H1 (cell line): ENCODE measurements at regions not wholly inside any gene's neighbourhood (a gene's known extent, or its start where the extent isn't known, plus 50 kb on each side); places are given as distances from the start of the nearest gene placed in this dataset.
A peak's percentile ranks its signal among the peaks of the same experiment; 100 is the strongest.

Experiments
- CTCF ChIA-PET: fragments of 300-600 bp; sonication (Branson Sonifier 250); formaldehyde crosslinking; loops from one replicate; lab custom pipeline; 2021; ENCODE audit not compliant: partially characterized antibody; lab: Charles Lee
- POLR2A ChIA-PET: fragments of 300-600 bp; sonication (Branson Sonifier 250); formaldehyde crosslinking; loops from one replicate; lab custom pipeline; 2021; ENCODE audit warnings: inconsistent platforms; ENCODE audit not compliant: partially characterized antibody; lab: Charles Lee
- DNase-seq, 2 experiments: peaks; one replicate each; pipeline versions ENCODE4 v3.0.0 to v3.0.0-alpha.2; 2010 to 2022; ENCODE audit warnings: low spot score in 2 of 2, low read depth in 1 of 2, mixed read lengths in 1 of 2
- FAIRE-seq: peaks from 2 replicates; lab custom pipeline; 2011; peaks lifted over from hg19 to GRCh38; lab: Jason Lieb, UNC
- H2AFZ ChIP-seq: 2 replicates; pipeline ENCODE4 v1.8.1; 2012; ENCODE audit warnings: low read length, inconsistent platforms
- H2AK5ac ChIP-seq: 2 replicates; pipeline ENCODE4 v1.6.1; 2013; ENCODE audit warnings: low read depth, low read length
- H2BK120ac ChIP-seq: replicated peaks from 2 replicates; pipeline ENCODE3; 2013; ENCODE audit warnings: low read depth, low read length, inconsistent platforms
- H2BK12ac ChIP-seq: 2 replicates; pipeline ENCODE4 v1.6.1; 2013; ENCODE audit warnings: low read depth, low read length
- H2BK15ac ChIP-seq: 2 replicates; pipeline ENCODE4 v1.6.1; 2013; ENCODE audit warnings: low read length
- H2BK20ac ChIP-seq: 2 replicates; pipeline ENCODE4 v1.6.1; 2013; ENCODE audit warnings: low read length
- H2BK5ac ChIP-seq: 2 replicates; pipeline ENCODE4 v1.6.1; 2013; ENCODE audit warnings: low read depth, low read length
- H3K14ac ChIP-seq: 2 replicates; pipeline ENCODE4 v1.6.1; 2013; ENCODE audit warnings: inconsistent platforms; ENCODE audit not compliant: insufficient read length
- H3K18ac ChIP-seq: 2 replicates; pipeline ENCODE4 v1.6.1; 2013; ENCODE audit warnings: low read length; ENCODE audit errors: extremely low read depth
- H3K23ac ChIP-seq: 2 replicates; pipeline ENCODE4 v1.6.1; 2013; ENCODE audit warnings: inconsistent platforms; ENCODE audit not compliant: insufficient read length
- H3K23me2 ChIP-seq: 2 replicates; pipeline ENCODE4 v1.6.1; 2013; ENCODE audit warnings: low read depth, low read length
- H3K27ac ChIP-seq: 2 replicates; pipeline ENCODE4 v1.6.1; 2011; ENCODE audit warnings: low read depth, low read length, inconsistent platforms
- H3K27me3 ChIP-seq, 4 experiments: replicated peaks in 1 of 4; 1 replicate in 1 of 4; 2 replicates in 3 of 4; pipeline versions ENCODE4 v1.6.1 to v1.8.1; 2011 to 2013; ENCODE audit warnings: low read length in 3 of 4, mild to moderate bottlenecking in 3 of 4, inconsistent platforms in 2 of 4, mixed read lengths in 2 of 4, moderate library complexity in 1 of 4; ENCODE audit not compliant: control insufficient read depth in 3 of 4, insufficient read depth in 3 of 4; ENCODE audit errors: extremely low read depth in 1 of 4
- H3K36me3 ChIP-seq, 4 experiments: 2 replicates each; pipeline versions ENCODE4 v1.6.1 to v1.8.1; 2011 to 2013; ENCODE audit warnings: mild to moderate bottlenecking in 4 of 4, low read length in 3 of 4, moderate library complexity in 2 of 4, control low read depth in 1 of 4, inconsistent platforms in 1 of 4; ENCODE audit not compliant: insufficient read depth in 4 of 4, control insufficient read depth in 2 of 4
- H3K4ac ChIP-seq: replicated peaks from 2 replicates; pipeline ENCODE3; 2013; ENCODE audit warnings: low read length, low read depth, mixed read lengths, inconsistent platforms; ENCODE audit not compliant: insufficient read length
- H3K4me1 ChIP-seq, 4 experiments: replicated peaks in 1 of 4; 1 replicate in 1 of 4; 2 replicates in 3 of 4; pipeline versions ENCODE4 v1.6.1 to v1.8.1; 2011 to 2013; ENCODE audit warnings: low read length in 3 of 4, inconsistent platforms in 2 of 4, mixed read lengths in 1 of 4; ENCODE audit not compliant: insufficient read depth in 4 of 4, control insufficient read depth in 3 of 4
- H3K4me2 ChIP-seq, 2 experiments: 2 replicates each; pipeline versions ENCODE4 v1.6.1 to v1.8.1; 2011 to 2013; ENCODE audit warnings: low read depth in 2 of 2, low read length in 2 of 2, control low read depth in 1 of 2, inconsistent platforms in 1 of 2, mild to moderate bottlenecking in 1 of 2; ENCODE audit not compliant: insufficient read depth in 1 of 2
- H3K4me3 ChIP-seq, 4 experiments: fragments of 200-600, 300-600 bp in 1 of 4; sonication (generic), shearing (Covaris generic), sonication (Bioruptor Twin) in 1 of 4; 2 replicates each; pipeline versions ENCODE4 v1.5.1 to v1.8.1; 2011 to 2016; ENCODE audit warnings: low read length in 4 of 4, low read depth in 3 of 4, control low read depth in 2 of 4, inconsistent platforms in 2 of 4, mild to moderate bottlenecking in 2 of 4, mixed read lengths in 1 of 4, moderate library complexity in 1 of 4; ENCODE audit not compliant: insufficient read depth in 2 of 4; ENCODE audit errors: extremely low read depth in 1 of 4
- H3K56ac ChIP-seq: replicated peaks from 2 replicates; pipeline ENCODE3; 2013; ENCODE audit warnings: low read depth, mild to moderate bottlenecking, mixed read lengths, low read length, inconsistent platforms; ENCODE audit not compliant: insufficient read length
- H3K79me1 ChIP-seq: 2 replicates; pipeline ENCODE4 v1.6.1; 2013; ENCODE audit warnings: low read depth, low read length, control low read depth
- H3K79me2 ChIP-seq, 2 experiments: 2 replicates each; pipeline versions ENCODE4 v1.6.1 to v1.8.1; 2012 to 2013; ENCODE audit warnings: low read length in 2 of 2, mild to moderate bottlenecking in 2 of 2, inconsistent platforms in 1 of 2; ENCODE audit not compliant: insufficient read depth in 2 of 2, control insufficient read depth in 1 of 2
- H3K9ac ChIP-seq, 4 experiments: replicated peaks in 1 of 4; 1 replicate in 1 of 4; 2 replicates in 3 of 4; pipeline versions ENCODE4 v1.6.1 to v1.8.1; 2011 to 2013; ENCODE audit warnings: low read depth in 3 of 4, low read length in 3 of 4, control low read depth in 2 of 4, mild to moderate bottlenecking in 2 of 4, moderate library complexity in 2 of 4, inconsistent platforms in 1 of 4; ENCODE audit errors: extremely low read depth in 1 of 4
- H3K9me3 ChIP-seq, 2 experiments: 2 replicates each; pipeline versions ENCODE4 v1.6.1 to v1.8.1; 2012 to 2013; ENCODE audit warnings: mild to moderate bottlenecking in 2 of 2, moderate library complexity in 2 of 2, control low read depth in 1 of 2, inconsistent platforms in 1 of 2, low read depth in 1 of 2, low read length in 1 of 2, mixed read lengths in 1 of 2; ENCODE audit not compliant: insufficient read depth in 2 of 2
- H4K20me1 ChIP-seq, 2 experiments: replicated peaks in 1 of 2; 2 replicates each; pipeline versions ENCODE3 to v1.8.1; 2011 to 2013; ENCODE audit warnings: inconsistent platforms in 2 of 2, low read length in 2 of 2, mild to moderate bottlenecking in 1 of 2; ENCODE audit not compliant: insufficient read depth in 2 of 2, control insufficient read depth in 1 of 2
- H4K5ac ChIP-seq: 2 replicates; pipeline ENCODE4 v1.6.1; 2013; ENCODE audit warnings: low read length, low read depth, mixed read lengths, inconsistent platforms; ENCODE audit not compliant: insufficient read length
- H4K8ac ChIP-seq: 2 replicates; pipeline ENCODE4 v1.8.0; 2013; ENCODE audit warnings: mild to moderate bottlenecking, moderate library complexity, low read length, inconsistent platforms; ENCODE audit not compliant: insufficient read depth; ENCODE audit errors: extremely low read depth
- H4K91ac ChIP-seq: replicated peaks from 2 replicates; pipeline ENCODE3; 2013; ENCODE audit warnings: low read length, mixed read lengths, inconsistent platforms; ENCODE audit not compliant: insufficient read length
- BACH1 ChIP-seq: IDR thresholded peaks from 2 replicates; pipeline ENCODE4 v1.6.1; 2012; ENCODE audit warnings: low read length, improper control_type of control experiment
- CHD2 ChIP-seq: IDR thresholded peaks from 2 replicates; pipeline ENCODE4 v1.6.1; 2012; ENCODE audit warnings: low read length, improper control_type of control experiment
- GABPA ChIP-seq: IDR thresholded peaks from 2 replicates; pipeline ENCODE4 v1.6.1; 2011; ENCODE audit warnings: mild to moderate bottlenecking, low read length, moderate library complexity, borderline replicate concordance; ENCODE audit not compliant: insufficient read depth
- KDM4A ChIP-seq: IDR thresholded peaks from one replicate; pipeline ENCODE4 v1.7.1; 2012; ENCODE audit warnings: low read depth, mild to moderate bottlenecking, moderate library complexity, low read length, inconsistent platforms; ENCODE audit not compliant: severe bottlenecking
- KDM5A ChIP-seq: fragments of 200-600 bp; IDR thresholded peaks from 2 replicates; pipeline ENCODE4 v1.7.1; 2012; ENCODE audit warnings: mild to moderate bottlenecking, low read length, inconsistent platforms, mixed read lengths
- MAFK ChIP-seq: IDR thresholded peaks from 2 replicates; pipeline ENCODE4 v1.6.1; 2012; ENCODE audit warnings: low read depth, mild to moderate bottlenecking, improper control_type of control experiment, low read length
- NANOG ChIP-seq: IDR thresholded peaks from 2 replicates; pipeline ENCODE4 v1.6.1; 2011; ENCODE audit warnings: low read length, low read depth, mild to moderate bottlenecking, inconsistent platforms; ENCODE audit not compliant: insufficient read depth, poor library complexity, severe bottlenecking
- NRF1 ChIP-seq: IDR thresholded peaks from 2 replicates; pipeline ENCODE4 v1.6.1; 2011; ENCODE audit warnings: mild to moderate bottlenecking, low read depth, low read length, improper control_type of control experiment
- SIN3A ChIP-seq, 2 experiments: IDR thresholded peaks in 1 of 2; conservative IDR thresholded peaks in 1 of 2; 2 replicates each; pipeline ENCODE4 v1.6.1; 2011 to 2012; ENCODE audit warnings: low read length in 2 of 2, improper control_type of control experiment in 1 of 2, low read depth in 1 of 2, mild to moderate bottlenecking in 1 of 2
- SP1 ChIP-seq: IDR thresholded peaks from 2 replicates; pipeline ENCODE4 v1.6.1; 2011; ENCODE audit warnings: low read depth, low read length
- SP4 ChIP-seq: IDR thresholded peaks from 2 replicates; pipeline ENCODE4 v1.6.1; 2012; ENCODE audit warnings: low read length, inconsistent platforms
- WGBS, 2 experiments: shearing (Covaris generic) in 1 of 2; methylation state at CpG; one replicate each; pipeline versions ENCODE4 v1.1.6 to v1.1.7; 2013 to 2015; ENCODE audit warnings: low lambda C conversion rate in 2 of 2, mixed read lengths in 2 of 2, inconsistent platforms in 1 of 2, low coverage in 1 of 2, missing lambda C conversion rate in 1 of 2; ENCODE audit not compliant: insufficient replicate concordance in 2 of 2, insufficient coverage in 1 of 2, insufficient read length in 1 of 2; ENCODE audit errors: extremely low coverage in 1 of 2, missing lambda C conversion rate in 1 of 2; 5-methylcytosine and 5-hydroxymethylcytosine counted together

GRCh38 chr12:114263056-114263805 lies 142.7 kb downstream of the TBX5 start:
- Histone ChIP-seq H3K27ac (no peak overlapping the region), H3K23me2 (no peaks in the 10 kb centered on the region), H3K9me3 (no peaks in the 10 kb centered on the region), H3K4me2 (0 out of 4 replicates have a peak overlapping the region, but pooled peaks of 1 of the 2 experiments have one; percentile 4), H3K4me3 (no peak overlapping the region), H3K27me3 (no peaks in the 10 kb centered on the region; a peak in 1 of 7 replicates), H3K9ac (no peak overlapping the region), H3K23ac (no peak overlapping the region), H2BK20ac (no peak overlapping the region), H2BK15ac (no peak overlapping the region), H3K79me1 (no peaks in the 10 kb centered on the region), H3K4ac (no peak overlapping the region), H2AK5ac (no peak overlapping the region), H2BK12ac (no peak overlapping the region), H3K14ac (no peak overlapping the region), H4K5ac (no peak overlapping the region), H4K8ac (no peak overlapping the region), H3K79me2 (no peaks in the 10 kb centered on the region), H3K18ac (no peak overlapping the region; the same call in 1 of the 2 replicates), H3K4me1 (peaks cover 0 to 8% (median 1%) of the 10 kb centered on the region in 4 experiments; a peak in 3 of 7 replicates), H4K91ac (no peak overlapping the region), H2AFZ (peak overlapping the region; percentile 72; the same call in 1 of the 2 replicates), H4K20me1 (no peaks in the 10 kb centered on the region), H3K56ac (no peak overlapping the region), H2BK5ac (no peak overlapping the region), H2BK120ac (no peak overlapping the region), H3K36me3 (no peaks in the 10 kb centered on the region)
- ChIA-PET POLR2A (no interaction called here), CTCF (interaction anchor here (0.8 to 1.5 kb wide), 7 partner anchors 10 to 217 kb away, joined by 3 read pairs; no protein-coding TSS in a partner anchor)
- TF ChIP-seq KDM4A, result no peak
- TF ChIP-seq GABPA, result no peak
- TF ChIP-seq CHD2, result no peak
- no peak for TF ChIP-seq NANOG
- no peak for TF ChIP-seq MAFK
- no peak for TF ChIP-seq SP4
- no peak for TF ChIP-seq BACH1
- TF ChIP-seq SP1, result no peak
- TF ChIP-seq NRF1, result no peak
- no peak for TF ChIP-seq KDM5A
- TF ChIP-seq SIN3A (conservative IDR thresholded peaks at IDR 0.05 in 1 of 2, IDR thresholded peaks at IDR 0.05 in 1 of 2; ENCODE audit: low read depth in 1 of 2, low read length in 2 of 2), result no peak
- WGBS, 2 experiments, result 70% methylated on average over 2 of the region's 2 CpGs; no CpG with 5 or more reads in 1 of the 2 experiments
- FAIRE-seq, result no peak
- no peak for DNase-seq
